K562 (cell line): ENCODE measurements at regions not wholly inside any gene's neighbourhood (a gene's known extent, or its start where the extent isn't known, plus 50 kb on each side); places are given as distances from the start of the nearest gene placed in this dataset.

Experiments
- ATAC-seq: fragments of 200-7000 bp; cut with Tn5 transposase; 3 replicates; pipeline ENCODE4 v1.9.1; 2020; ENCODE audit warnings: moderate library complexity
- BruUV-seq: library from RNA; stranded (reverse); fragments of 400-500 nt; replicated peaks from 2 replicates; lab custom pipeline; 2021; lab: Mats Ljungman, UMichigan
- CTCF ChIA-PET: fragments of 300-600 bp; formaldehyde crosslinking; extraction: SDS; loops from one replicate; lab custom pipeline; 2021; ENCODE audit warnings: low intra/inter-chr PET ratio; lab: Yijun Ruan, JAX
- POLR2A ChIA-PET: fragments of 300-600, 350-650 bp; sonication (Branson Sonifier 250); formaldehyde crosslinking; extraction: SDS; loops from one replicate; lab custom pipeline; 2021; ENCODE audit warnings: antibody characterized with exemption, inconsistent platforms; lab: Yijun Ruan, JAX
- DNase-seq, 4 experiments: peaks; one replicate each; pipeline versions ENCODE4 v3.0.0 to v3.0.0-alpha.2; 2011 to 2018; ENCODE audit warnings: low spot score in 3 of 4, mixed read lengths in 3 of 4; ENCODE audit errors: extremely low read depth in 1 of 4
- FAIRE-seq: peaks from 2 replicates; lab custom pipeline; 2011; peaks lifted over from hg19 to GRCh38; lab: Jason Lieb, UNC
- H2AFZ ChIP-seq: 2 replicates; pipeline ENCODE4 v1.6.0; 2011; ENCODE audit warnings: low read depth, low read length, control low read depth, inconsistent platforms
- H3K27ac ChIP-seq: fragments of 200-600 bp; 3 replicates; pipeline ENCODE4 v1.8.0; 2011; ENCODE audit warnings: low read depth, mild to moderate bottlenecking, control low read depth, inconsistent platforms, low read length, moderate library complexity, mixed read lengths; ENCODE audit errors: extremely low read depth
- H3K27me3 ChIP-seq, 2 experiments: fragments of 300-600 bp in 1 of 2; 2 replicates in 1 of 2; 3 replicates in 1 of 2; pipeline versions ENCODE4 v1.6.0 to v1.8.0; 2011; ENCODE audit warnings: inconsistent platforms in 2 of 2, low read length in 2 of 2, mild to moderate bottlenecking in 1 of 2, mixed read lengths in 1 of 2, moderate library complexity in 1 of 2; ENCODE audit not compliant: control insufficient read depth in 2 of 2, insufficient read depth in 2 of 2
- H3K36me3 ChIP-seq: fragments of 300-600 bp; 3 replicates; pipeline ENCODE4 v1.8.0; 2011; ENCODE audit warnings: mild to moderate bottlenecking, low read length, inconsistent platforms; ENCODE audit not compliant: control insufficient read depth, insufficient read depth
- H3K4me1 ChIP-seq, 2 experiments: fragments of 200-600 bp in 1 of 2; replicated peaks in 1 of 2; 2 replicates in 1 of 2; 3 replicates in 1 of 2; pipeline versions ENCODE4 v1.5.1 to v1.8.0; 2011; ENCODE audit warnings: inconsistent platforms in 2 of 2, low read length in 2 of 2, mild to moderate bottlenecking in 1 of 2, mixed read lengths in 1 of 2, moderate library complexity in 1 of 2; ENCODE audit not compliant: control insufficient read depth in 2 of 2, insufficient read depth in 2 of 2
- H3K4me2 ChIP-seq: 2 replicates; pipeline ENCODE4 v1.6.1; 2011; ENCODE audit warnings: low read length, control low read depth, inconsistent platforms, mixed read lengths; ENCODE audit not compliant: insufficient read depth
- H3K4me3 ChIP-seq: fragments of 200-600 bp; sonication (generic), shearing (Covaris generic); 2 replicates; pipeline ENCODE4 v1.5.1; 2016; ENCODE audit warnings: control low read depth, inconsistent platforms
- H3K79me2 ChIP-seq: fragments of 200-600 bp; 3 replicates; pipeline ENCODE4 v1.8.0; 2011; ENCODE audit warnings: low read length, inconsistent platforms; ENCODE audit not compliant: control insufficient read depth, insufficient read depth
- H3K9ac ChIP-seq, 2 experiments: 2 replicates each; pipeline versions ENCODE4 v1.6.0 to v1.6.1; 2011; ENCODE audit warnings: low read depth in 2 of 2, low read length in 2 of 2, control low read depth in 1 of 2, inconsistent platforms in 1 of 2, mild to moderate bottlenecking in 1 of 2, mixed read lengths in 1 of 2; ENCODE audit not compliant: insufficient read depth in 1 of 2
- H3K9me1 ChIP-seq: one replicate; pipeline ENCODE4 v1.6.0; 2011; ENCODE audit warnings: inconsistent platforms, mild to moderate bottlenecking, low read length, moderate library complexity; ENCODE audit not compliant: control insufficient read depth, insufficient read depth
- H3K9me3 ChIP-seq: replicated peaks from 2 replicates; pipeline ENCODE4 v1.5.1; 2011; ENCODE audit warnings: low read depth, low read length, inconsistent platforms; ENCODE audit not compliant: control insufficient read depth, insufficient read depth
- H4K20me1 ChIP-seq: replicated peaks from 2 replicates; pipeline ENCODE4 v1.6.1; 2011; ENCODE audit warnings: low read length, inconsistent platforms, mixed read lengths; ENCODE audit not compliant: control insufficient read depth, insufficient read depth
- CHAMP1 ChIP-seq: fragments of 450-650 bp; IDR thresholded peaks from 2 replicates; pipeline ENCODE4 v1.6.1; 2016; ENCODE audit warnings: mild to moderate bottlenecking
- FOXA3 ChIP-seq, 2 experiments: fragments of 450-650 bp in 1 of 2; sonication (generic) in 1 of 2; formaldehyde crosslinking; IDR thresholded peaks in 1 of 2; conservative IDR thresholded peaks in 1 of 2; 2 replicates each; pipeline versions ENCODE4 v1.4.0 to v1.8.0; 2020 to 2022; ENCODE audit warnings: mild to moderate bottlenecking in 2 of 2, missing genetic modification reagents in 1 of 2
- FOXP1 ChIP-seq: sonication (generic); formaldehyde crosslinking; IDR thresholded peaks from 2 replicates; pipeline ENCODE4 v1.8.0; 2022; ENCODE audit warnings: mild to moderate bottlenecking, missing genetic modification reagents
- HDAC1 ChIP-seq, 2 experiments: fragments of 450-650 bp; IDR thresholded peaks; 2 replicates each; pipeline ENCODE4 v1.6.1; 2016 to 2017; ENCODE audit warnings: inconsistent platforms in 1 of 2, mild to moderate bottlenecking in 1 of 2, moderate library complexity in 1 of 2
- HDAC6 ChIP-seq: IDR thresholded peaks from 2 replicates; pipeline ENCODE4 v1.6.1; 2012; ENCODE audit warnings: low read depth, mild to moderate bottlenecking, control low read depth, inconsistent platforms, low read length, moderate library complexity
- HNRNPL ChIP-seq: fragments of 200-400 bp; formaldehyde crosslinking; IDR thresholded peaks from 2 replicates; pipeline ENCODE4 v1.6.1; 2017; ENCODE audit warnings: low read depth, mild to moderate bottlenecking, low read length
- JUNB ChIP-seq: fragments of 450-650 bp; formaldehyde crosslinking; conservative IDR thresholded peaks from 2 replicates; pipeline ENCODE4 v1.4.0; 2020; ENCODE audit warnings: mild to moderate bottlenecking
- NR2F6 ChIP-seq: fragments of 450-650 bp; formaldehyde crosslinking; IDR thresholded peaks from 2 replicates; pipeline ENCODE4 v1.4.0; 2020; ENCODE audit warnings: mild to moderate bottlenecking
- POLR2AphosphoS2 ChIP-seq: IDR thresholded peaks from 2 replicates; pipeline ENCODE4 v1.6.1; 2012; ENCODE audit warnings: low read length, improper control_type of control experiment
- PTBP1 ChIP-seq: fragments of 200-400 bp; formaldehyde crosslinking; IDR thresholded peaks from 2 replicates; pipeline ENCODE4 v1.6.1; 2017; ENCODE audit warnings: low read depth, low read length
- SMAD3 ChIP-seq: fragments of 450-650 bp; formaldehyde crosslinking; conservative IDR thresholded peaks from 2 replicates; pipeline ENCODE4 v1.4.0; 2020; ENCODE audit warnings: mild to moderate bottlenecking
- ZBTB7A ChIP-seq: IDR thresholded peaks from 2 replicates; pipeline ENCODE4 v1.6.1; 2011; ENCODE audit warnings: low read depth, mild to moderate bottlenecking, low read length, moderate library complexity, borderline replicate concordance; ENCODE audit not compliant: control insufficient read depth
- ZNF197 ChIP-seq: fragments of 200-800 bp; sonication (Bioruptor generic); IDR thresholded peaks from 2 replicates; pipeline ENCODE4 v1.6.1; 2016; ENCODE audit warnings: low read depth, missing genetic modification characterization, missing compliant biosample characterization
- WGBS: fragments of 100-300 bp; shearing (Covaris generic); methylation state at CpG from one replicate; pipeline ENCODE4 v1.1.6; 2016; ENCODE audit warnings: low coverage, mixed read lengths; ENCODE audit not compliant: insufficient coverage; ENCODE audit errors: missing lambda C conversion rate; 5-methylcytosine and 5-hydroxymethylcytosine counted together
- in situ Hi-C: fragments of 300-500 bp; cut with MboI; formaldehyde crosslinking; loops from 4 replicates; pipeline ENCODE4 v1.15.0; 2018; ENCODE audit warnings: inconsistent platforms, mixed read lengths
- intact Hi-C: fragments of 100-400 bp; cut with micrococcal nuclease; formaldehyde crosslinking; loops from 2 replicates; pipeline ENCODE4 v1.14.2; 2022

GRCh38 chr3:146967783-146968182 is 362.6 kb upstream of the PLSCR5 start (continued):
- TF ChIP-seq HNRNPL, result no peak
- no peak for TF ChIP-seq PTBP1

GRCh38 chr3:146966124-146966523 is 361.0 kb upstream of the PLSCR5 start:
- ChIA-PET CTCF (no interaction called here), POLR2A (no interaction called here)
- BruUV-seq, result no TSS peak
- H4K20me1 ChIP-seq, result no peaks in the 10 kb centered on the region
- intact Hi-C loops, result no loop called here
- H2AFZ ChIP-seq, result no peak overlapping the region
- H3K4me1 ChIP-seq, result no peaks in the 10 kb centered on the region
- no peaks in the 10 kb centered on the region for H3K9me1 ChIP-seq
- no peaks in the 10 kb centered on the region for H3K79me2 ChIP-seq
- no peak overlapping the region for H3K4me2 ChIP-seq
- in situ Hi-C loops, result no loop called here
- WGBS, result 0% methylated on average over 3 of the region's 3 CpGs
- H3K9ac ChIP-seq, result no peak overlapping the region
- no peak overlapping the region for H3K4me3 ChIP-seq
- no peaks in the 10 kb centered on the region for H3K27me3 ChIP-seq
- no peak for DNase-seq
- ATAC-seq, result no peak
- H3K36me3 ChIP-seq, result no peaks in the 10 kb centered on the region
- H3K9me3 ChIP-seq, result no peaks in the 10 kb centered on the region; the same call in 1 of the 2 replicates
- no peak for FAIRE-seq
- TF ChIP-seq HDAC6 (no peak), SMAD3 (no peak), ZNF197 (CRISPR knock-in tag) (no peak), POLR2AphosphoS2 (no peak)
- H3K27ac ChIP-seq, result no peak overlapping the region

GRCh38 chr3:146953511-146953981 is 348.4 kb upstream of the PLSCR5 start:
- FAIRE-seq (no peak), ATAC-seq (no peak), DNase-seq (no peak)
- BruUV-seq, result no TSS peak
- Histone ChIP-seq H3K9ac (no peak overlapping the region), H3K4me2 (no peak overlapping the region), H3K36me3 (no peaks in the 10 kb centered on the region), H3K79me2 (no peaks in the 10 kb centered on the region), H3K9me1 (no peaks in the 10 kb centered on the region), H2AFZ (no peak overlapping the region), H3K27ac (no peak overlapping the region), H3K27me3 (no peaks in the 10 kb centered on the region), H4K20me1 (no peaks in the 10 kb centered on the region), H3K4me1 (no peaks in the 10 kb centered on the region), H3K9me3 (no peaks in the 10 kb centered on the region), H3K4me3 (no peak overlapping the region)
- in situ Hi-C loops, result no loop called here
- ChIA-PET POLR2A (no interaction called here), CTCF (no interaction called here)
- intact Hi-C loops, result no loop called here
- 0% methylated on average over 3 of the region's 3 CpGs for WGBS
- TF ChIP-seq JUNB (CRISPR knock-in tag), result no peak
- no peak for TF ChIP-seq FOXP1
- TF ChIP-seq FOXA3 (CRISPR knock-in tag; conservative IDR thresholded peaks at IDR 0.05 in 1 of 2, IDR thresholded peaks at IDR 0.05 in 1 of 2), result no peak
- TF ChIP-seq HNRNPL, result no peak
- TF ChIP-seq NR2F6 (CRISPR knock-in tag), result no peak
- no peak for TF ChIP-seq CHAMP1
- no peak for TF ChIP-seq ZBTB7A
- TF ChIP-seq HDAC1 (IDR thresholded peaks at IDR 0.05), result no peak
